ENCODE measurements at regions not wholly inside any gene's neighbourhood (a gene's known extent, or its start where the extent isn't known, plus 50 kb on each side); places are given as distances from the start of the nearest gene placed in this dataset.

- 45% methylated on average over 9 of the region's 9 CpGs for WGBS (ENCODE audit: low lambda C conversion rate)
- DNase-seq: no peak
- H3K9me2 ChIP-seq: no peaks in the 10 kb centered on the region
Observed at GRCh38 chr2:65791404-65791975, 359.1 kb upstream of the SPRED2 start.

More at GRCh38 chr2:65791404-65791975, 359.1 kb upstream of the SPRED2 start:
- Histone ChIP-seq H3F3A (replicated peaks; ENCODE audit: insufficient read depth) (no peaks in the 10 kb centered on the region), H3K27ac (ENCODE audit: low read depth in 2 of 2, low read length in 1 of 2) (no peak overlapping the region), H2AFZ (ENCODE audit: low read depth) (no peak overlapping the region), H3K4me3 (ENCODE audit: low read depth in 2 of 2, low read length in 1 of 2) (no peak overlapping the region), H3K9me3 (no peaks in the 10 kb centered on the region), H4K20me1 (ENCODE audit: insufficient read depth) (no peaks in the 10 kb centered on the region), H3K27me3 (ENCODE audit: insufficient read depth) (no peaks in the 10 kb centered on the region; the same call in 1 of the 2 replicates), H3K9ac (no peak overlapping the region), H3K4me2 (no peak overlapping the region), H3K36me3 (replicated peaks in 1 of 2; ENCODE audit: control insufficient read depth in 1 of 2, insufficient read depth in 2 of 2, low read length in 1 of 2) (no peaks in the 10 kb centered on the region), H3K79me2 (ENCODE audit: insufficient read depth) (no peaks in the 10 kb centered on the region), H3K4me1 (ENCODE audit: control insufficient read depth in 1 of 2, insufficient read depth in 2 of 2, low read depth in 1 of 2, low read length in 1 of 2) (no peaks in the 10 kb centered on the region)
- ChIA-PET CTCF (no interaction called here), POLR2A (no interaction called here)
- TF ChIP-seq NFIC (IDR thresholded peaks at IDR 0.05; ENCODE audit: borderline replicate concordance): no peak
- no peak for TF ChIP-seq GATA2 (CRISPR knock-in tag; IDR thresholded peaks at IDR 0.05)
- no peak for TF ChIP-seq PBX3 (IDR thresholded peaks at IDR 0.05)
- no peak for TF ChIP-seq SIN3A (IDR thresholded peaks at IDR 0.05; ENCODE audit: borderline replicate concordance, low read depth, low read length)
- TF ChIP-seq ELF1 (IDR thresholded peaks at IDR 0.05): no peak
- no peak for TF ChIP-seq POLR2AphosphoS5 (IDR thresholded peaks at IDR 0.05; ENCODE audit: low read depth, low read length)
- no peak for TF ChIP-seq ZBTB33 (IDR thresholded peaks at IDR 0.05; ENCODE audit: borderline replicate concordance, low read depth)
- TF ChIP-seq CTCF (IDR thresholded peaks at IDR 0.05): no peak
- no peak for TF ChIP-seq YY1 (IDR thresholded peaks at IDR 0.05; ENCODE audit: low read depth)
- TF ChIP-seq CHD2 (IDR thresholded peaks at IDR 0.05; ENCODE audit: low read length, partially characterized antibody): no peak
- no peak for TF ChIP-seq EP300 (IDR thresholded peaks at IDR 0.05; ENCODE audit: borderline replicate concordance in 1 of 2, low read depth in 1 of 2, low read length in 1 of 2)
- TF ChIP-seq RXRA (IDR thresholded peaks at IDR 0.05; ENCODE audit: borderline replicate concordance, low read depth): no peak
